ENCODE measurements at regions not wholly inside any gene's neighbourhood (a gene's known extent, or its start where the extent isn't known, plus 50 kb on each side); places are given as distances from the start of the nearest gene placed in this dataset.

DNA sequence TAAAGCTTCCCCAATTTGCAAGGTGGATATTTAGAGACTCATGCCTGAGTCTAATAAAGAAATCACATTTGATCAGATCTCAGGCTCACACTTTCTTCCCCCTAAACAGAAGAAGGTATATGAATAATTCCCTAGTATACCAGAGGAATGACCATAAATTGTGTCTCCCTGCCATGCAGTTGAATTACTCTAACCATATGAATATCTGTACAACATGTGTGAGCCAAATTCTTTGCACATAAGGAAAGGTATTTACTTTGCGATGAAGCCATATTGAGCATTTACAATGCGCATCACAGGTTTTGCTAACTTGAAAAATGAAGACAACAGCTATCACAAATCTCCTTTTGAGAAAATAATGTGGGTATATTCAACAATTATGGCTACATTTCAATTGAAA, 479.4 kb downstream of the NR2F1-AS1 start:
- WGBS, 2 donors (ENCODE audit: low coverage in 1 of 2): 73 to 97% methylated on average over 2 of the region's 2 CpGs
- Histone ChIP-seq H3K4me1 (no peaks in the 10 kb centered on the region), H3K36me3 (no peaks in the 10 kb centered on the region), H3K9me3 (no peaks in the 10 kb centered on the region), H3K27ac (no peak overlapping the region), H3K4me3 (no peak overlapping the region), H3K27me3 (no peaks in the 10 kb centered on the region)
- TF ChIP-seq POLR2A (IDR thresholded peaks at IDR 0.05): no peak
- TF ChIP-seq EP300 (IDR thresholded peaks at IDR 0.05): no peak
- TF ChIP-seq POLR2AphosphoS5 (IDR thresholded peaks at IDR 0.05): no peak
- no peak for TF ChIP-seq CTCF (IDR thresholded peaks at IDR 0.05)
- no peak for ATAC-seq

DNA sequence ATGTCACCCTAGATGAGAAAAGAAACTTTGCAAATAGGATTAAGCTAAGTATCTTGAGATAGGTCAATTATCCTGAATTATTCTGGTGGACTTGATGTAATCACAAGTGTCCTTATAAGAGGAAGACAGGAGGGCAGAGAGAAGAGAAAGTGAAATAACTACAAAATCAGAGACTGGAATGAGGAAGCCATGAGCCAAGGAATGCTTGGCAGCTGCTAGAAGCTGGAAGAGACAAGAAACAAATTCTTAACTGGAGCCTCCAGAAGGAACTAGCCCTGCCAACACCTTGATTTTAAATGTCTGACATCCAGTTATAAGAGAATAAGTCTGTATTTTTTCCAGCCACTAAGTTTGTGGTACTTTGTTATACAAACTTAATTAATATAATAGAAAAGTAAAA, 480.0 kb downstream of the NR2F1-AS1 start:
- Histone ChIP-seq H3K4me1 (no peaks in the 10 kb centered on the region), H3K9me3 (no peaks in the 10 kb centered on the region), H3K27ac (no peak overlapping the region), H3K36me3 (no peaks in the 10 kb centered on the region), H3K27me3 (no peaks in the 10 kb centered on the region), H3K4me3 (no peak overlapping the region)
- TF ChIP-seq CTCF (IDR thresholded peaks at IDR 0.05) (no peak), EP300 (IDR thresholded peaks at IDR 0.05) (no peak), POLR2AphosphoS5 (IDR thresholded peaks at IDR 0.05) (no peak), POLR2A (IDR thresholded peaks at IDR 0.05) (no peak)
- ATAC-seq: no peak

GRCh38 chr5:93100428-93100827, 480.6 kb downstream of the NR2F1-AS1 start:
- ATAC-seq: no peak
- H3K36me3 ChIP-seq: no peaks in the 10 kb centered on the region
- TF ChIP-seq POLR2AphosphoS5 (IDR thresholded peaks at IDR 0.05) (no peak), POLR2A (IDR thresholded peaks at IDR 0.05) (no peak), CTCF (IDR thresholded peaks at IDR 0.05) (no peak), EP300 (IDR thresholded peaks at IDR 0.05) (no peak)
- no peak overlapping the region for H3K4me3 ChIP-seq
- H3K4me1 ChIP-seq: no peaks in the 10 kb centered on the region
- no peaks in the 10 kb centered on the region for H3K27me3 ChIP-seq
- H3K9me3 ChIP-seq: no peaks in the 10 kb centered on the region
- no peak overlapping the region for H3K27ac ChIP-seq

DNA sequence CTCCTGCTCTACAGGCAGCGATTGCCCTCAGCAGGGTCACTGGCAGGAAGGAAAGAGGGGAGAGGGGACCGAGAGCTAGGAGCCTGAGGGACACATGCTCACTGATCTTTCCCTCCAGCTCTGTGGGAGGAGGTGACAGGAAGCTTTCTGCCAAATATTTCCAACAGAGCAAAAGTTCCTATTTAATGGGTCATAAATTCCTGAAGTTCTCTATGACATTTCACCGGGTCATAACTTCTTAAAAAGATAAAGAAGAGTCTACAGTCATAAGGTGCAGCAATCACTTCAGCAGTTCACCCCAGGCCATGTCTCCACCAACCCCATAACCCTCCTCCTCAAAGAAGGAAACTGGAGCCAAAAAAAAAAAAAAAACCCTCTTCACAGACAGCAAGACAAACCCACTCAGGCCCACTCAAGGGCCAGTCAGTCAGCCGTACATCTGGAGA, 481.1 kb downstream of the NR2F1-AS1 start:
- no peak overlapping the region for H3K4me3 ChIP-seq

DNA sequence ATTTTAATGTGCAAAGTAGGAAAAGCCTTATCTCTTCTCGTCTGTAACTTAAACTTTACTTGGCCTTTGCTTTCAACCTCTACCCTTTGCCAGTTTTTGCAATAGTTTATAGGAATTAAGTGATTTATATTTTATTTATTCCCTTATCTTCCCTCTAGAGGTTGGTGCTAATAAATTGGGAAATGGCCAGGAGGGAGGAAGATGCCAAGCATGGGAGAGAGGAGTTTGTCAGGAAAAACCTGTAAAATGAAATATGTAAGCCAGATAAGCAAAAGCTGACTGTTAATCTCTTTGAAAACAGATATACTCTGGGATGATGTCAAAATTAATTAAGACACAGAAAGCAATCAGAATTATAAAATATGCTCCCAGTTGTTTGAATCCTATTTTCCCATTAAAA, 484.5 kb downstream of the NR2F1-AS1 start:
- WGBS, 2 donors (ENCODE audit: low coverage in 1 of 2): 50% methylated on average over 1 of the region's 1 CpG; no CpG with 5 or more reads in 1 of the 2 donors
- H3K9me3 ChIP-seq: no peaks in the 10 kb centered on the region
- ATAC-seq: no peak
- H3K27me3 ChIP-seq: no peaks in the 10 kb centered on the region
- no peak overlapping the region for H3K4me3 ChIP-seq
- TF ChIP-seq POLR2AphosphoS5 (IDR thresholded peaks at IDR 0.05): no peak
- H3K4me1 ChIP-seq: no peaks in the 10 kb centered on the region
- no peaks in the 10 kb centered on the region for H3K36me3 ChIP-seq
- H3K27ac ChIP-seq: no peak overlapping the region

More for the DNA sequence above, 481.1 kb downstream of the NR2F1-AS1 start:
- Histone ChIP-seq H3K9me3 (no peaks in the 10 kb centered on the region), H3K27me3 (no peaks in the 10 kb centered on the region), H3K36me3 (no peaks in the 10 kb centered on the region), H3K4me1 (no peaks in the 10 kb centered on the region), H3K27ac (no peak overlapping the region)
- 40 to 73% methylated on average over 2 to 3 of the region's 4 CpGs for WGBS, 2 donors (ENCODE audit: low coverage in 1 of 2)
- ATAC-seq: no peak
- TF ChIP-seq EP300 (IDR thresholded peaks at IDR 0.05) (no peak), POLR2AphosphoS5 (IDR thresholded peaks at IDR 0.05) (no peak), CTCF (IDR thresholded peaks at IDR 0.05) (no peak), POLR2A (IDR thresholded peaks at IDR 0.05) (no peak)
